HG03354 (cell line): ENCODE measurements at regions not wholly inside any gene's neighbourhood (a gene's known extent, or its start where the extent isn't known, plus 50 kb on each side); places are given as distances from the start of the nearest gene placed in this dataset.
"Not testable (repeated sequence)": the region's sequence is repeated elsewhere in the genome, so short reads cannot be mapped to it uniquely, and the experiment has no call there.

Experiments used
- ATAC-seq: cut with Tn5 transposase; IDR thresholded peaks from one replicate; pipeline ENCODE4 v1.9.1; 2021; ENCODE audit warnings: mild to moderate bottlenecking; ENCODE audit not compliant: unreplicated experiment, poor library complexity, severe bottlenecking

- ATAC-seq, result no peak
Measured at GRCh38 chr13:80835902-80836301, 495.0 kb upstream of the SPRY2 start.

- ATAC-seq, result no peak
Measured at GRCh38 chr13:80830431-80830830, 489.5 kb upstream of the SPRY2 start.

- ATAC-seq, result no peak
Measured at GRCh38 chr13:80828759-80829158, 487.8 kb upstream of the SPRY2 start.

GRCh38 chr13:80825276-80825675 is 484.4 kb upstream of the SPRY2 start:
- no peak for ATAC-seq

GRCh38 chr13:80824229-80824628 is 483.3 kb upstream of the SPRY2 start:
- no peak for ATAC-seq

GRCh38 chr13:80823472-80823871 is 482.5 kb upstream of the SPRY2 start:
- no peak for ATAC-seq

GRCh38 chr13:80821466-80821865 is 480.5 kb upstream of the SPRY2 start:
- no peak for ATAC-seq

- ATAC-seq, result no peak
Measured at GRCh38 chr13:80817979-80818378, 477.1 kb upstream of the SPRY2 start.

GRCh38 chr13:80814541-80814940 is 473.6 kb upstream of the SPRY2 start:
- no peak for ATAC-seq

- ATAC-seq, result not testable (repeated sequence)
Measured at GRCh38 chr13:80810294-80810693, 469.4 kb upstream of the SPRY2 start.

- no peak for ATAC-seq
Measured at GRCh38 chr13:80802946-80803345, 462.0 kb upstream of the SPRY2 start.

GRCh38 chr13:80798576-80799133 is 457.7 kb upstream of the SPRY2 start:
- ATAC-seq, result no peak

- no peak for ATAC-seq
Measured at GRCh38 chr13:80787604-80788003, 446.7 kb upstream of the SPRY2 start.

GRCh38 chr13:80783926-80784565 is 443.1 kb upstream of the SPRY2 start:
- ATAC-seq, result no peak

- ATAC-seq, result no peak
Measured at GRCh38 chr13:80782441-80782840, 441.5 kb upstream of the SPRY2 start.

GRCh38 chr13:80778297-80778696 is 437.4 kb upstream of the SPRY2 start:
- no peak for ATAC-seq

- no peak for ATAC-seq
Measured at GRCh38 chr13:80757694-80758093, 416.8 kb upstream of the SPRY2 start.

GRCh38 chr13:80755910-80756309 is 415.0 kb upstream of the SPRY2 start:
- no peak for ATAC-seq

GRCh38 chr13:80754441-80754840 is 413.5 kb upstream of the SPRY2 start:
- no peak for ATAC-seq

GRCh38 chr13:80753866-80754265 is 412.9 kb upstream of the SPRY2 start:
- no peak for ATAC-seq

GRCh38 chr13:80751854-80752253 is 410.9 kb upstream of the SPRY2 start:
- ATAC-seq, result no peak
